HUES6 (cell line): ENCODE measurements at regions not wholly inside any gene's neighbourhood (a gene's known extent, or its start where the extent isn't known, plus 50 kb on each side); places are given as distances from the start of the nearest gene placed in this dataset.

Experiments
- H3K27ac ChIP-seq: 2 replicates; pipeline ENCODE4 v1.7.0; 2013; ENCODE audit warnings: low read depth, mild to moderate bottlenecking, low read length, inconsistent platforms
- H3K27me3 ChIP-seq: 2 replicates; pipeline ENCODE4 v1.6.1; 2013; ENCODE audit warnings: low read length; ENCODE audit not compliant: control insufficient read depth, insufficient read depth
- H3K36me3 ChIP-seq: 2 replicates; pipeline ENCODE4 v1.6.1; 2013; ENCODE audit warnings: low read length; ENCODE audit not compliant: control insufficient read depth, insufficient read depth
- H3K4me1 ChIP-seq: 2 replicates; pipeline ENCODE4 v1.6.1; 2013; ENCODE audit warnings: low read length; ENCODE audit not compliant: control insufficient read depth, insufficient read depth
- H3K4me3 ChIP-seq: 2 replicates; pipeline ENCODE4 v1.5.1; 2013; ENCODE audit warnings: low read depth, low read length
- H3K9ac ChIP-seq: one replicate; pipeline ENCODE4 v1.6.1; 2013; ENCODE audit warnings: mild to moderate bottlenecking, low read length
- H3K9me3 ChIP-seq: 2 replicates; pipeline ENCODE4 v1.6.1; 2013; ENCODE audit warnings: low read depth, low read length; ENCODE audit not compliant: control insufficient read depth, insufficient read depth

DNA sequence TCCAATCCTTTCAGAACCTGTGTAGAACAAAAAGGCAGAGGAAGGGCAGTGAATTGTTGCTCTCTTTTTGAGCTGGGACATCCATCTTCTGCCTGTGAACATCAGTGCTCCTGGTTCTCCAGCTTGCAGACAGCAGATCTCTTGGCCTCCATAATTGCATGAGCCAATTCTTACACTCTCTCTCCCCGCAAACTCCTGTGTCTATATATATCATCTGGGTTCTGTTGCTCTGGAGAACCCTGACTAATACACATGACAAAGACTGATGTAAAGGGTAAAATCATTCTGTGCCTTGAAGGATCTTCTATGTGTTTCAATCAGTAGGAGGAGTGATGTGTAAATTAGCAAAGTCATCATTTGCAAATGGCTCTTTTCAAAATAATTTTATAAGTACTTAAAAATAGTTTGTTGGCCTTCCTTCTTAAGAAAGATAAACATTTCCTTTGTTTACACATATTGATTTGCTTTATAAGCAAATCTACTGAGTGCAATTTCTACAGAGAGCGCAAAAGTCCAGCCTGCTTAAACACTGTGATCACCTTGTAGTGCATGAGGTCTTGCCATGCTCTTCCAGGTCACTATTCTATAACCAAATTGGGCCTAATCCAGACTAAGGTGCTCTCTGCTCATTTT lies 154.9 kb upstream of the ANKRD28 start:
- no peak overlapping the region for H3K4me3 ChIP-seq
- H3K4me1 ChIP-seq: peaks cover 3% of the 10 kb centered on the region; the same call in 1 of the 2 replicates
- no peaks in the 10 kb centered on the region for H3K9me3 ChIP-seq
- no peak overlapping the region for H3K9ac ChIP-seq
- no peak overlapping the region for H3K27ac ChIP-seq
- H3K36me3 ChIP-seq: no peaks in the 10 kb centered on the region
- no peaks in the 10 kb centered on the region for H3K27me3 ChIP-seq

GRCh38 chr3:15953841-15954240 lies 156.1 kb upstream of the ANKRD28 start:
- Histone ChIP-seq H3K9ac (no peak overlapping the region), H3K27me3 (no peaks in the 10 kb centered on the region), H3K9me3 (no peaks in the 10 kb centered on the region), H3K4me1 (peaks cover 3% of the 10 kb centered on the region; the same call in 1 of the 2 replicates), H3K27ac (no peak overlapping the region), H3K36me3 (no peaks in the 10 kb centered on the region), H3K4me3 (no peak overlapping the region)

DNA sequence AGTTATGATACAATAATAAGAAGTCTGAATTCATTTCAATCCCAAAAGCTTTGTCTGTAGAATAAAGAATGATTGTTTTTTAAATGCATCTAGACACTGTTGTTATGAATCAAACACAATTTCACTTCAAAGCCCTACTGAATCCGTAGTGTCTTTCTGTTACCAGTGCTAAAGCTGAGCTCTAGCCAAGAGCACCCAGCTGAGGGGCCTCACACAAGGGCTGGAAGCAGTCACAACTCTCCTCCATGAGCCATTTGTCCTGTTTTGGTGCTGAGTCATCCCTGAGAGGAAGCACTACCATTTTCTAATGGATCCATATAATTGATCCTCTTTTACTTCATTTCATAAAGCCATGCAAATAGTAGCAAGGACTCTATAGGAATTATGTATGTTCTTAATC lies 158.2 kb upstream of the ANKRD28 start:
- Histone ChIP-seq H3K27ac (no peak overlapping the region), H3K27me3 (no peaks in the 10 kb centered on the region), H3K4me3 (no peak overlapping the region), H3K9ac (no peak overlapping the region), H3K9me3 (no peaks in the 10 kb centered on the region), H3K4me1 (peaks cover 3% of the 10 kb centered on the region; the same call in 1 of the 2 replicates), H3K36me3 (no peaks in the 10 kb centered on the region)

DNA sequence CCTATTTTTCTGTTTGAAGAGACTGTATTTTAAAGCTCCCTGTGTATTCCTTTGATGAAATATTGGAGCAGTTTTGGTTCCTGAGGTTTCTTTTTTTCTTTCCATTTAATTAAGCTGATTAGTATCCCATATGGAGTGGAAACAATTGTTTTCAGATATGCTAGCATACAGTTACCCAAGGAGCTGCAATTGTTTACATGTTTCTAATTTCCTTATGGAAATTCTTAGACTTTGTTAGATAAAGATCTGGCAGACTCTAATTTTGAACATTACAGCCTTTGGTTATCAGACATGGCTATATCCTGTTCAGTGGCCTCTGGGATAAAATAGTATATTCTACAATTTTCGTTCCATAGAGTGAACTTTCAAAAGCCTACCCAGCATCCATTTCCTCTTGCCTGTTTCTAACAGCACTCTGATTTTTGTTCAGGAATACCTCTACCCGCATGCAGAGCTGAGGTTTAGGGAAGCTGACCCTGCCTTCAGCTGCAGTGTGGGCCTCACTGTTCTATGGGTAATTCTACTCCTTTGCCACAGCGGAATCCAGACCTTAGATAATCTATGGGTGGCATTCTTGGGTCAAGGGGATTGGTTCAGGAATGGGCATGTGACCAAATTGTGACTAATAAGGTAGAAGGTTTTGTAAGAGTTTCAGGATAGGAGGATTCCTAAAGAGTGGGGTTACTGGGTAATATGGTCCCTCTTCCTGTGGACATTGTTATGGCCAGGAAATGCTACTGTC lies 161.1 kb upstream of the ANKRD28 start:
- Histone ChIP-seq H3K9me3 (no peaks in the 10 kb centered on the region), H3K27ac (no peak overlapping the region), H3K9ac (no peak overlapping the region), H3K27me3 (no peaks in the 10 kb centered on the region), H3K4me1 (peaks cover 3% of the 10 kb centered on the region; the same call in 1 of the 2 replicates), H3K36me3 (no peaks in the 10 kb centered on the region), H3K4me3 (no peak overlapping the region)

DNA sequence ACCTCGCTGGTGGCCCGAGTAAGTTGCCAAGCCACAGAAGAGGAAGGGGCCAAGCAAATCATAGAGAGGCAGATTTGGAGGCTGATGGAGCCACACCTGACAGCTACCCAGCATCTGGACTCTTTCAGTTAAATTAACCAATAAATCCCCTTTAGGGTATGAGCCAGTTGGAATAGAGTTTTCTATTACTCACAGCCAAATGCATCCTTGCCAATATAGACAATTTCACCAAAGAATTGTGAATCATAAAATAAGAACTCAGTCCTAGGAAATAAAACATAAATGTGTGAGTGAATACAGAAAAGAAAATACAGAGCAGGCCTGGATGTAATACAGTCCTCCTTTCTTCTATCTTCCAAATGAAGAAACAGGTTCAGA lies 161.6 kb upstream of the ANKRD28 start:
- no peaks in the 10 kb centered on the region for H3K27me3 ChIP-seq
- H3K4me1 ChIP-seq: peaks cover 3% of the 10 kb centered on the region; the same call in 1 of the 2 replicates
- no peaks in the 10 kb centered on the region for H3K9me3 ChIP-seq
- H3K27ac ChIP-seq: no peak overlapping the region
- no peak overlapping the region for H3K9ac ChIP-seq
- H3K36me3 ChIP-seq: no peaks in the 10 kb centered on the region
- H3K4me3 ChIP-seq: no peak overlapping the region

- Histone ChIP-seq H3K9me3 (no peaks in the 10 kb centered on the region), H3K27ac (no peak overlapping the region), H3K9ac (no peak overlapping the region), H3K27me3 (no peaks in the 10 kb centered on the region), H3K36me3 (no peaks in the 10 kb centered on the region), H3K4me1 (no peaks in the 10 kb centered on the region), H3K4me3 (no peak overlapping the region)
Observed at GRCh38 chr3:15964605-15965442, 167.0 kb upstream of the ANKRD28 start.

DNA sequence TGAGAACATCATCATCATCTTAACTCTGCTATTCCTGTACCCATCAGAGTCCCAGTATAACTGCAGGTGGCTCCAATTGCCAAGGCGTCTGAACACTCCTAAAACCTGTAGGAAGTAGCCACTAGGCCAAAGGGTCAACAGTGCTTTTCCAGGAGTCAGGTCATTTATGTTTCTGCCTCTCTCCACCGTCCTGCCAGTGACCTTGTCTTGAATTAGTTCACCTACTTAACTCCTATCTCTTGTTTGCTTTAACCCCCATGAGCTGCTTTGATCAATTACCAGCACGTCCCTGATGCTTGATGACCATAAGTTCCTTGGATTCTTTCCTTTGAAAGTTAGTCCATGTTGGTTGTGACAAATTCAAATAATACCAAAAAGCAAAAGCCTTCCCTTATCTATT lies 169.8 kb upstream of the ANKRD28 start:
- no peak overlapping the region for H3K4me3 ChIP-seq
- no peak overlapping the region for H3K9ac ChIP-seq
- no peaks in the 10 kb centered on the region for H3K4me1 ChIP-seq

DNA sequence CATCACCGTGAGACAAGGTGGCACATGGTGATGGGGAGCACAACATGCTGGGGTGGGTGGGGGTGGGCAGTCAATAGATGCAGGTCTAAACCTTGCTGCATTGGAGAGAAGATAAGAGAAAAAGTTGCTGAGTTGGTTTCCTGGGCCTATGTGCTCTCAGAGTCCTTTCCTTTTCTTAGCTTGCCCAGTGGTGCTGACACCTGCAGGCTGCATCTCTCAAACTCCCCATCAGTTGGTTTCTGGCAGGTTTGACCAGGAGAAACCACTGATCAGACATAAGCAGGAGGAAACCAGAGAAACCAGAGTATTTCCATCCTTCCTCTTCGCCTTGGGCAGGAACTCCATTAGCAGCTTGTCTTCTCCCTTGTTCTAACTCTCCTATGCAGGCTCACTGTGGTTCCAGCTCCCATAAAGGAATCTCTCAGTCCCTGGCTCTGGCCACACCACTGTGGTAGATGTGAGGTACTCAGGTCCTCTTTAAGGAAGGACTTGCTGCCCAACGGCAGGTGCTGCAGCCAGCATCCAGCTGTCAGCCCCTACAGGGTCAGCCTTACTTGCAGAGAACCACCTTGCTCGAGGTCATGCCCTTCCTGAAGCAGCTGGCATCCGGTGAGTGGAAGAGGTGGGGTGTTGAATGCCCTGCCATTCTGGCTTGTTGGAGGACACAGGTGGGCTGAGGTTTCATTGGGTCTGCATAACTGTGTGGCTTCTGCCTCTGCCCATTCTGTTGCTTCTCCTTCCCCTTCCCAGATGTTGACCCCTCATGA lies 172.3 kb upstream of the ANKRD28 start:
- Histone ChIP-seq H3K9ac (no peak overlapping the region), H3K27me3 (no peaks in the 10 kb centered on the region), H3K4me3 (no peak overlapping the region), H3K36me3 (no peaks in the 10 kb centered on the region), H3K4me1 (no peaks in the 10 kb centered on the region), H3K27ac (no peak overlapping the region), H3K9me3 (no peaks in the 10 kb centered on the region)

More for the DNA sequence above, 169.8 kb upstream of the ANKRD28 start:
- no peaks in the 10 kb centered on the region for H3K27me3 ChIP-seq
- no peak overlapping the region for H3K27ac ChIP-seq
- H3K9me3 ChIP-seq: no peaks in the 10 kb centered on the region
- no peaks in the 10 kb centered on the region for H3K36me3 ChIP-seq

DNA sequence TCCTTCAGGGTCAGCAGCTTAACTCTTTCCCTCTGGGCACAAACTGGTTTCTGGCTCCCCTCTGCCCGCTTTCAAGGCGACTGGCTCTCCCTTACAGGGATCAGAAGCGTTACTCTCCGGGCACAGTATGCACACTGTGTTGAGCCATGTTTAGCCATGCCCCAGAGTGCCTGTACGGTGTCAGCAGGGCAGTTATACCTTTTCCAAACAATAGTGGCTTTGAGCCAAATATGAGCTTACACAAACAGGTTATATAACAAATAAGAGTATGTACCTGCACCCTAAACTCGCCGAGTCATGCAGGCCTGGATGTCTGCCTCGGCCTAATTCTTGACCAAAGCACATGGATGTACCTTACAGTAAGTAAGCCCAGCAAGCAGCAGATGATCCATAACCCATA lies 175.6 kb upstream of the ANKRD28 start:
- no peak overlapping the region for H3K9ac ChIP-seq
- H3K9me3 ChIP-seq: no peaks in the 10 kb centered on the region
- no peak overlapping the region for H3K4me3 ChIP-seq
- no peak overlapping the region for H3K27ac ChIP-seq
- H3K4me1 ChIP-seq: no peaks in the 10 kb centered on the region
- H3K36me3 ChIP-seq: no peaks in the 10 kb centered on the region
- no peaks in the 10 kb centered on the region for H3K27me3 ChIP-seq

DNA sequence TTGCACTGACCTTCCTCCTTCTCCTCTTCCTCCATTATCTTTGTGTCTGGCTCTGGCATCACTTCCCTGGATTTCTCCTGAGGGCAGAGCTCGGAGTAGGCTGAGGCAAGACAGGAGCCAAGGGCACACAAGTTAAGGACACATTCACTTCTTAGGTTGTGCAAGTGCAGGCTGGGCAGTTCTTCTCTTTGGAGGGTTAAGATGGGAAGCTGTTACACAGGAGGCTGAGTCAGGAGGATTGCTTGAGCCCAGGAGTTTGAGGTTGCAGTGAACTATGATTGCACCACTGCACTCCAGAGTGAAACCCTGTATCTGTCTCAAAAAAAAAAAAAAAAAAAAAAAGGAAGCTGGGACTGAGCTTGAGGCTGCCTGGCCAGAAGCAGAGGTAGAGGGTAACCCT lies 176.2 kb upstream of the ANKRD28 start:
- Histone ChIP-seq H3K27me3 (no peaks in the 10 kb centered on the region), H3K4me3 (no peak overlapping the region), H3K9ac (no peak overlapping the region), H3K9me3 (no peaks in the 10 kb centered on the region), H3K27ac (no peak overlapping the region), H3K4me1 (no peaks in the 10 kb centered on the region), H3K36me3 (no peaks in the 10 kb centered on the region)
